HepG2 (cell line): ENCODE measurements at regions not wholly inside any gene's neighbourhood (a gene's known extent, or its start where the extent isn't known, plus 50 kb on each side); places are given as distances from the start of the nearest gene placed in this dataset.

Source experiments
- RBFOX2 ChIP-seq: fragments of 200-400 bp; formaldehyde crosslinking; IDR thresholded peaks from 2 replicates; pipeline ENCODE4 v1.6.1; 2017; ENCODE audit warnings: low read depth, mild to moderate bottlenecking, low read length
- THAP11 ChIP-seq: IDR thresholded peaks from 2 replicates; pipeline ENCODE4 v1.6.1; 2016; ENCODE audit warnings: missing biosample characterization, missing genetic modification reagents
- ZNF264 ChIP-seq: sonication (generic); formaldehyde crosslinking; IDR thresholded peaks from 2 replicates; pipeline ENCODE4 v1.4.0; 2020; ENCODE audit warnings: missing genetic modification reagents
- TF ChIP-seq, protein P1 (sequence below): sonication (generic); formaldehyde crosslinking; IDR thresholded peaks from 2 replicates; pipeline ENCODE4 v1.4.0; 2020; ENCODE audit warnings: missing genetic modification reagents, borderline replicate concordance
- TF ChIP-seq, protein P2 (sequence below): sonication (generic); formaldehyde crosslinking; IDR thresholded peaks from 2 replicates; pipeline ENCODE4 v1.5.0; 2020; ENCODE audit warnings: mild to moderate bottlenecking, missing genetic modification reagents
- TF ChIP-seq, protein P3 (sequence below): sonication (generic); formaldehyde crosslinking; IDR thresholded peaks from 2 replicates; pipeline ENCODE4 v1.4.0; 2020; ENCODE audit warnings: mild to moderate bottlenecking, missing genetic modification reagents
- TF ChIP-seq, protein P4 (sequence below): sonication (generic); formaldehyde crosslinking; IDR thresholded peaks from 2 replicates; pipeline ENCODE4 v1.5.0; 2020; ENCODE audit warnings: missing genetic modification reagents

DNA sequence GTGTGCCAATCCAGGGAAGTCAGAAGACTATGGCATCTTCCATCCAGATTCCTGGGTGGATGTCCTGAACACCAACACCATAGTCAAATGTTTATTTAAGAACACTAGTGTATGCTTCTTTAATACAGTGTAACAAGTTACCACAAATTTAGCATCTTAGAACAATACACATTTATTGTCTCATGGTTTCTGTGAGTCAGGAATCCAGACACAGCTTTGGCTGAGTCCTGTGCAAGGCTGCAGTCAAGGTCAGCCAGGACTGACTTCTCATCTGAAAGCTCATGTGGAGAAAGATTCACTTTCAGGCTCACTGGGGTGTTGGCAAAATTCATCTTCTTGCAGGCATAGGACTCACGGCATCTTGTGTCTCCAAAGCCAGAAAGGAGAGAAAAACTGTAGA, 143.4 kb downstream of the ANXA2 start (continued):
- TF ChIP-seq, protein P1, sequence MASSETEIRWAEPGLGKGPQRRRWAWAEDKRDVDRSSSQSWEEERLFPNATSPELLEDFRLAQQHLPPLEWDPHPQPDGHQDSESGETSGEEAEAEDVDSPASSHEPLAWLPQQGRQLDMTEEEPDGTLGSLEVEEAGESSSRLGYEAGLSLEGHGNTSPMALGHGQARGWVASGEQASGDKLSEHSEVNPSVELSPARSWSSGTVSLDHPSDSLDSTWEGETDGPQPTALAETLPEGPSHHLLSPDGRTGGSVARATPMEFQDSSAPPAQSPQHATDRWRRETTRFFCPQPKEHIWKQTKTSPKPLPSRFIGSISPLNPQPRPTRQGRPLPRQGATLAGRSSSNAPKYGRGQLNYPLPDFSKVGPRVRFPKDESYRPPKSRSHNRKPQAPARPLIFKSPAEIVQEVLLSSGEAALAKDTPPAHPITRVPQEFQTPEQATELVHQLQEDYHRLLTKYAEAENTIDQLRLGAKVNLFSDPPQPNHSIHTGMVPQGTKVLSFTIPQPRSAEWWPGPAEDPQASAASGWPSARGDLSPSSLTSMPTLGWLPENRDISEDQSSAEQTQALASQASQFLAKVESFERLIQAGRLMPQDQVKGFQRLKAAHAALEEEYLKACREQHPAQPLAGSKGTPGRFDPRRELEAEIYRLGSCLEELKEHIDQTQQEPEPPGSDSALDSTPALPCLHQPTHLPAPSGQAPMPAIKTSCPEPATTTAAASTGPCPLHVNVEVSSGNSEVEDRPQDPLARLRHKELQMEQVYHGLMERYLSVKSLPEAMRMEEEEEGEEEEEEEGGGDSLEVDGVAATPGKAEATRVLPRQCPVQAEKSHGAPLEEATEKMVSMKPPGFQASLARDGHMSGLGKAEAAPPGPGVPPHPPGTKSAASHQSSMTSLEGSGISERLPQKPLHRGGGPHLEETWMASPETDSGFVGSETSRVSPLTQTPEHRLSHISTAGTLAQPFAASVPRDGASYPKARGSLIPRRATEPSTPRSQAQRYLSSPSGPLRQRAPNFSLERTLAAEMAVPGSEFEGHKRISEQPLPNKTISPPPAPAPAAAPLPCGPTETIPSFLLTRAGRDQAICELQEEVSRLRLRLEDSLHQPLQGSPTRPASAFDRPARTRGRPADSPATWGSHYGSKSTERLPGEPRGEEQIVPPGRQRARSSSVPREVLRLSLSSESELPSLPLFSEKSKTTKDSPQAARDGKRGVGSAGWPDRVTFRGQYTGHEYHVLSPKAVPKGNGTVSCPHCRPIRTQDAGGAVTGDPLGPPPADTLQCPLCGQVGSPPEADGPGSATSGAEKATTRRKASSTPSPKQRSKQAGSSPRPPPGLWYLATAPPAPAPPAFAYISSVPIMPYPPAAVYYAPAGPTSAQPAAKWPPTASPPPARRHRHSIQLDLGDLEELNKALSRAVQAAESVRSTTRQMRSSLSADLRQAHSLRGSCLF, result no peak
- no peak for TF ChIP-seq THAP11
- no peak for TF ChIP-seq RBFOX2
- TF ChIP-seq, protein P2, sequence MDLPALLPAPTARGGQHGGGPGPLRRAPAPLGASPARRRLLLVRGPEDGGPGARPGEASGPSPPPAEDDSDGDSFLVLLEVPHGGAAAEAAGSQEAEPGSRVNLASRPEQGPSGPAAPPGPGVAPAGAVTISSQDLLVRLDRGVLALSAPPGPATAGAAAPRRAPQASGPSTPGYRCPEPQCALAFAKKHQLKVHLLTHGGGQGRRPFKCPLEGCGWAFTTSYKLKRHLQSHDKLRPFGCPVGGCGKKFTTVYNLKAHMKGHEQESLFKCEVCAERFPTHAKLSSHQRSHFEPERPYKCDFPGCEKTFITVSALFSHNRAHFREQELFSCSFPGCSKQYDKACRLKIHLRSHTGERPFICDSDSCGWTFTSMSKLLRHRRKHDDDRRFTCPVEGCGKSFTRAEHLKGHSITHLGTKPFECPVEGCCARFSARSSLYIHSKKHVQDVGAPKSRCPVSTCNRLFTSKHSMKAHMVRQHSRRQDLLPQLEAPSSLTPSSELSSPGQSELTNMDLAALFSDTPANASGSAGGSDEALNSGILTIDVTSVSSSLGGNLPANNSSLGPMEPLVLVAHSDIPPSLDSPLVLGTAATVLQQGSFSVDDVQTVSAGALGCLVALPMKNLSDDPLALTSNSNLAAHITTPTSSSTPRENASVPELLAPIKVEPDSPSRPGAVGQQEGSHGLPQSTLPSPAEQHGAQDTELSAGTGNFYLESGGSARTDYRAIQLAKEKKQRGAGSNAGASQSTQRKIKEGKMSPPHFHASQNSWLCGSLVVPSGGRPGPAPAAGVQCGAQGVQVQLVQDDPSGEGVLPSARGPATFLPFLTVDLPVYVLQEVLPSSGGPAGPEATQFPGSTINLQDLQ (CRISPR knock-in tag), result no peak
- no peak for TF ChIP-seq ZNF264 (CRISPR knock-in tag)
- TF ChIP-seq, protein P3, sequence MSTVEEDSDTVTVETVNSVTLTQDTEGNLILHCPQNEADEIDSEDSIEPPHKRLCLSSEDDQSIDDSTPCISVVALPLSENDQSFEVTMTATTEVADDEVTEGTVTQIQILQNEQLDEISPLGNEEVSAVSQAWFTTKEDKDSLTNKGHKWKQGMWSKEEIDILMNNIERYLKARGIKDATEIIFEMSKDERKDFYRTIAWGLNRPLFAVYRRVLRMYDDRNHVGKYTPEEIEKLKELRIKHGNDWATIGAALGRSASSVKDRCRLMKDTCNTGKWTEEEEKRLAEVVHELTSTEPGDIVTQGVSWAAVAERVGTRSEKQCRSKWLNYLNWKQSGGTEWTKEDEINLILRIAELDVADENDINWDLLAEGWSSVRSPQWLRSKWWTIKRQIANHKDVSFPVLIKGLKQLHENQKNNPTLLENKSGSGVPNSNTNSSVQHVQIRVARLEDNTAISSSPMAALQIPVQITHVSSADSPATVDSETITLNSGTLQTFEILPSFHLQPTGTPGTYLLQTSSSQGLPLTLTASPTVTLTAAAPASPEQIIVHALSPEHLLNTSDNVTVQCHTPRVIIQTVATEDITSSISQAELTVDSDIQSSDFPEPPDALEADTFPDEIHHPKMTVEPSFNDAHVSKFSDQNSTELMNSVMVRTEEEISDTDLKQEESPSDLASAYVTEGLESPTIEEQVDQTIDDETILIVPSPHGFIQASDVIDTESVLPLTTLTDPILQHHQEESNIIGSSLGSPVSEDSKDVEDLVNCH (CRISPR knock-in tag), result no peak
- TF ChIP-seq, protein P4, sequence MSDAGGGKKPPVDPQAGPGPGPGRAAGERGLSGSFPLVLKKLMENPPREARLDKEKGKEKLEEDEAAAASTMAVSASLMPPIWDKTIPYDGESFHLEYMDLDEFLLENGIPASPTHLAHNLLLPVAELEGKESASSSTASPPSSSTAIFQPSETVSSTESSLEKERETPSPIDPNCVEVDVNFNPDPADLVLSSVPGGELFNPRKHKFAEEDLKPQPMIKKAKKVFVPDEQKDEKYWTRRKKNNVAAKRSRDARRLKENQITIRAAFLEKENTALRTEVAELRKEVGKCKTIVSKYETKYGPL (CRISPR knock-in tag), result no peak
